ENCODE measurements at regions not wholly inside any gene's neighbourhood (a gene's known extent, or its start where the extent isn't known, plus 50 kb on each side); places are given as distances from the start of the nearest gene placed in this dataset.

- Mint-ChIP-seq H3K4me1 (ENCODE audit: low read depth, unreplicated experiment) (peaks cover 26% of the 10 kb centered on the region), H3K27me3 (ENCODE audit: unreplicated experiment) (no peaks in the 10 kb centered on the region), H3K4me3 (ENCODE audit: low read depth, unreplicated experiment) (no peak overlapping the region), H3K36me3 (ENCODE audit: insufficient read depth, unreplicated experiment) (no peaks in the 10 kb centered on the region), H3K27ac (ENCODE audit: unreplicated experiment) (no peak overlapping the region), H3K9me3 (ENCODE audit: low read depth, unreplicated experiment) (no peaks in the 10 kb centered on the region)
- CTCF ChIA-PET = interaction anchor here (0.7 to 1.0 kb wide), 3 partner anchors 235 to 1248 kb away, joined by 3 to 4 read pairs (median 3); no protein-coding TSS in a partner anchor
- peak; percentile 64 for DNase-seq
- intact Hi-C loops (cut with micrococcal nuclease; ENCODE audit: unreplicated experiment) = loop anchor here (2.0 kb wide), 1 partner anchor 342 kb away; no protein-coding TSS in a partner anchor
- BruUV-seq (replicated peaks) = no TSS peak
- TF ChIP-seq CTCF (IDR thresholded peaks at IDR 0.05; ENCODE audit: unreplicated experiment) = peak; percentile 42
These were observed 344.6 kb upstream of the SHH start for GRCh38 chr7:156156734-156157408.

GRCh38 chr7:156155988-156156733 lies 343.9 kb upstream of the SHH start:
- H3K4me1 Mint-ChIP-seq (ENCODE audit: low read depth, unreplicated experiment) = peaks cover 33% of the 10 kb centered on the region
- TF ChIP-seq CTCF (IDR thresholded peaks at IDR 0.05; ENCODE audit: unreplicated experiment) = no peak
- H3K27ac Mint-ChIP-seq (ENCODE audit: unreplicated experiment) = no peak overlapping the region
- H3K27me3 Mint-ChIP-seq (ENCODE audit: unreplicated experiment) = no peaks in the 10 kb centered on the region
- CTCF ChIA-PET = interaction anchor here (1.0 kb wide), 2 partner anchors 234 to 295 kb away, joined by 3 to 4 read pairs; no protein-coding TSS in a partner anchor
- peaks cover 5% of the 10 kb centered on the region for H3K36me3 Mint-ChIP-seq (ENCODE audit: insufficient read depth, unreplicated experiment)
- no peak for DNase-seq
- BruUV-seq (replicated peaks) = no TSS peak
- intact Hi-C loops (cut with micrococcal nuclease; ENCODE audit: unreplicated experiment) = loop anchor here (2.0 kb wide), 1 partner anchor 341 kb away; no protein-coding TSS in a partner anchor
- no peaks in the 10 kb centered on the region for H3K9me3 Mint-ChIP-seq (ENCODE audit: low read depth, unreplicated experiment)
- H3K4me3 Mint-ChIP-seq (ENCODE audit: low read depth, unreplicated experiment) = no peak overlapping the region

GRCh38 chr7:156153590-156153989 lies 341.3 kb upstream of the SHH start:
- intact Hi-C loops (cut with micrococcal nuclease; ENCODE audit: unreplicated experiment) = loop anchor here (5.0 kb wide), 2 partner anchors 201 to 311 kb away; no protein-coding TSS in a partner anchor
- H3K4me3 Mint-ChIP-seq (ENCODE audit: low read depth, unreplicated experiment) = no peak overlapping the region

More at GRCh38 chr7:156153590-156153989, 341.3 kb upstream of the SHH start:
- DNase-seq = no peak
- CTCF ChIA-PET = no interaction called here
- no peak for TF ChIP-seq CTCF (IDR thresholded peaks at IDR 0.05; ENCODE audit: unreplicated experiment)
- H3K36me3 Mint-ChIP-seq (ENCODE audit: insufficient read depth, unreplicated experiment) = peaks cover 9% of the 10 kb centered on the region
- H3K27me3 Mint-ChIP-seq (ENCODE audit: unreplicated experiment) = no peaks in the 10 kb centered on the region
- peaks cover 39% of the 10 kb centered on the region for H3K4me1 Mint-ChIP-seq (ENCODE audit: low read depth, unreplicated experiment)
- H3K9me3 Mint-ChIP-seq (ENCODE audit: low read depth, unreplicated experiment) = no peaks in the 10 kb centered on the region
- no peak overlapping the region for H3K27ac Mint-ChIP-seq (ENCODE audit: unreplicated experiment)
- BruUV-seq (replicated peaks) = no TSS peak
